ENCODE measurements at regions not wholly inside any gene's neighbourhood (a gene's known extent, or its start where the extent isn't known, plus 50 kb on each side); places are given as distances from the start of the nearest gene placed in this dataset.
"Not testable (repeated sequence)": the region's sequence is repeated elsewhere in the genome, so short reads cannot be mapped to it uniquely, and the experiment has no call there.

GRCh38 chr17:71467719-71468118 is 653.1 kb upstream of the SOX9 start:
- no peak for DNase-seq

DNA sequence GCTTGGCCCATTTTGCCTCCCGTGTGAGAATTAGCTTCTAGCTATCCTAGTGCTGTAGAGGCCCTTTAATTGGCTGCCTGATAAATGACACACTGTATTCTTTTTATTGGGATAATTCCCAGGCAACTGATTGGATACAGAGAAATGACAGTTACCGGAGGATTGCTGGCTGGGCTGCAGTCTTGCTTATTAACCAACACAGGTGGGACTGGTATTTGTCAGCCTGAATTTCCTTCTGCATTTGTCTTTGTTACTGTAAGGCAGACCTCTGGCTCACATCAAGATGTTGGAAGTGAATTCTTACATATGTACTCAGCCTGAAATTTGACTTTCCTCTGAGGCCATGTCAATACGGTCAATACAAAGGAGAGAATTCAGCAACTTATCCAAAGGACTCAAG is 650.8 kb upstream of the SOX9 start:
- DNase-seq, result no peak

- peak; percentile 5 for DNase-seq
Observed at GRCh38 chr17:71472809-71473789, 647.7 kb upstream of the SOX9 start.

- DNase-seq, result no peak
Observed at GRCh38 chr17:71477356-71477755, 643.5 kb upstream of the SOX9 start.

- DNase-seq, result no peak
Observed at GRCh38 chr17:71480099-71480498, 640.7 kb upstream of the SOX9 start.

GRCh38 chr17:71482625-71483024 is 638.2 kb upstream of the SOX9 start:
- no peak for DNase-seq

DNA sequence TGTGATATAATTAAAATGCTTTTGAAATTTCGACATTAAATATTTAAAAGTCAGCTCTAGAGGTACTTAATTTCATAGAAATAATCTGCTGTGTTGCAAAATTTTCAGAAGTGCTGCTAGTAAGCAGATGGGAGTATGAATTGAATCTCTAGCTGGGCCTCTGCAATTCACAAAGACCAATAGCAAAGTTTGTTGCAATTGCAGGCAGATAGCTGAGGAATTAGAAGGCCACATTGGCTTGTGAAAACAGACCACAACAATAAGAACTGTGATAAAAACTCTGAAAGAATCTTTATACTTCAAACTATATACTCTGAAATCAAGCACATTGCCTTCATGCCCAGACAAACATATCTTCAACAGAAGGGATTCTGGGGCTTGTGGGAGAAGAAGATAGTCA is 636.3 kb upstream of the SOX9 start:
- DNase-seq, result no peak

DNA sequence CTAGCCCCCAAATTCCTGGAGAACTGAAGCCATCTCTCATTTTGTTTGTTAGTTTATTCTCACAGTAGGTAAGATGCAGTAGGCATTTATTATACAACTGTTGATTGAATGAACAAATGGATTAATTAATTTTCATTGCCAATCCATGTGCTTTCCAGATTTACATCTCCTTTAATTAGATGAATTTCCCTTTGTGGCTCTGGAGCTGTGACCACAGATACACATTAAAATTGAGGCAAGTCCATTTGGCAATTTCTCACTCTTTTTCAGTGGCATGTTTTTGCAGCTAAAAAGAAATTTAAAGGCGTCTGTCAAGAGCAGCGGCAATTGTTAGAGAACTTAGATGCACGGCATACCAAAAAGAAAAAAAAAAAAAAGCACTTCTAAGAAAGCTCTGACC is 635.4 kb upstream of the SOX9 start:
- DNase-seq, result no peak

- no peak for DNase-seq
Observed at GRCh38 chr17:71486261-71486660, 634.6 kb upstream of the SOX9 start.

DNA sequence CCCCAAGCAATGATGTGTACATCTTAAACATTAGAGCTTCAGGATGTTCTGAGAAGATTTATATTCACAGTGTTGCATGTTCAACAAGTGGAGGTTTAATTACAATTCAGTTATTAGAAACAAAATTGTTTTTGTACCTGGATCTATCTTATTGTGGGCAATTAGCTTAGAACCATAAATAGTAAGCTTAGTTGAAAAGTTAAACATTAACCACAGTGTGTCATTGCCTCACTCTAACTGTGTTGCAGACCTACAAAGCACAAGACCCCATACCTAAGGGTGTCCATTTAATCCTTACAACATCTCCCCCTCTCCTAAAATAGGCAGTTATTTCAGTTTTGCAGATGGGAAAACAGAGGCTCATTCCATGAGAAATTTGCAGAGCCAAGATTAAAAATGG is 632.0 kb upstream of the SOX9 start:
- DNase-seq, result no peak

GRCh38 chr17:71494062-71494855 is 626.6 kb upstream of the SOX9 start:
- DNase-seq, result no peak

DNA sequence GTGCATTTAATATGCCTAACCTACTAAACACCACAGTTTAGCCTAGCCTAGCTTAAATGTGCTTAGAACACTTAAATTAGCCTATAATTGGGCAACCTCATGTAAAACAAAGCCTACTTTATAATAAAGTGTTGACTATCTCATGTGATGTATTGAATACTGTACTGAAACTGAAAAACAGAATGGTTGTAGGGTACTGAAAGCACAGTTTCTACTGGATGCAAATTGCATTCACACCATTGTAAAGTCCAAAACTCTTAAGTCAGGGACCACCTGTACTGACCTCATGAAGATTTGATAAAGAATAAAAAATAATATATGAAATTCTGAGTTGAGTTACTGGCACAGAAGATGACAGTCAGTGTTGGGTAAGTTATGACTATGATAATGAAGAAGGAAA is 625.4 kb upstream of the SOX9 start:
- no peak for DNase-seq

DNA sequence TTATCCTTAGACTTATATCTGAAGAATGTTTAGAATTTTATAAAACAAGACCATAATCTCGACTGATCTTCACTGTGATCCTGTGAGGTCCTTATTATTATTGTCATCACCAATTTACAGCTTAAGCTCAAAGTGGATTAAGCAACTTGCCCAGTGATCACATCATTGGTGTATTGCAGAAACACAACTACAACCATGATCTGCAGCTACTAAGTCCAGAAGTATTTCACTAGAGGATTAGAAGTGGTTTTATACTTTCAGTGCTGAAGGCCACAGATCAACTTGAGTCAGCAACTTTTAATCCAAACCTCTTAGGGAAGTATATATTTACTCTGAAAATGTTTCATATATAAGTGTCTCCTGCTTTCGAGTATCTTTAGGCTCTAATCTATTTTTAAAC is 624.3 kb upstream of the SOX9 start:
- no peak for DNase-seq

DNA sequence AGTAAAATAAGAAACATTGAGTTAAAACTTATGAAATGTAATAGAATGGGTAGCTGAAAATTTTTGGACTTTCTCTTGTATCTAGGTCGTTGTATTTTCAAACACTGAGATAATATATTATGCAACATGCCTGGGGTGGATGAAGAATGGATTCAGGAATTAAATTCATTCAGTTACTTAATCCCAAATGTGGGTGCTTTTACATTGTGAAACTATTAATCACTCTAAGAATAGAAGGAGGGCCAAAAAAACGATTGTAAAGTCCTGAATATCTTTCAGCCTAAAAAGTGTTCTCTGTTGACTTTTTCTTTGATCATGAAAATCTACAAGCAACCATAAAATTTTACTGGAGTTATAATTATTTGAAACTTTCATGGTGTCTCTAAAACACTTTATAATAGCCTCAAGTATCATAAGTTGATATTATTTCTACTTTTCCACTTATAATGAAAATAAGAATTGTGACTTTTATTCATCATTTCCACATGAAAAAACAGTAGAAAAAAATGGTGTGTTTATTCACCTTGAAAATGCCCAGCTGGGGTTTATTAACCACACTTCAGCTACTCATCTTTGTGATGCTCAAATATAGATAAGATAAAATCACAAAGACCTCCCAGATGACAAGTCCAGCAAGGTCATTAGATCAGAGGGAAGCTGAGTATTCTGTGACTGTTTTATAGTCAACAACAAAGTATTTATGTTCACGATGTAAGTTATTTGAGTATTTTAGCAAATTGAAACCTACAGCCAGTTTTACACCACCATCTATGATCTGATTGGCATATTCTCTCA is 619.9 kb upstream of the SOX9 start:
- DNase-seq, result no peak

GRCh38 chr17:71501711-71502110 is 619.1 kb upstream of the SOX9 start:
- DNase-seq, result no peak

DNA sequence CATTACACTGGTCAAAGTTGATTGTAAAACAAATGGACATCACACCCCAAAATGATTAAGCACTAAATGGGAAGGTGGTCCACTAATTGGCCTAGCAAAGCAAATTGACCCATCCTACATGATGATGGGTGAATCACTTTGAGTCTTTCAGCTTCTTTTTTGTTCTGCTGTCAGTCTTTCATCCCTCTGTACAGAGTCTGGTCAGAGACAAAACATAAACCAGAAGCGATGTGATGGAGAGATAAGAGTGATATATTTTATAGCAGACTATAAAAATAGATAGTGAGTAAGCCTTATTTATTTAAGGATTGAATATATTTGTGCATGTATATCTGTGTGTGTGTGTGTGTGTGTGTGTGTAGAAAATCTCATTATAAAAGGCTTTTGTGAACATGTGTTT is 618.4 kb upstream of the SOX9 start:
- DNase-seq, result no peak

DNA sequence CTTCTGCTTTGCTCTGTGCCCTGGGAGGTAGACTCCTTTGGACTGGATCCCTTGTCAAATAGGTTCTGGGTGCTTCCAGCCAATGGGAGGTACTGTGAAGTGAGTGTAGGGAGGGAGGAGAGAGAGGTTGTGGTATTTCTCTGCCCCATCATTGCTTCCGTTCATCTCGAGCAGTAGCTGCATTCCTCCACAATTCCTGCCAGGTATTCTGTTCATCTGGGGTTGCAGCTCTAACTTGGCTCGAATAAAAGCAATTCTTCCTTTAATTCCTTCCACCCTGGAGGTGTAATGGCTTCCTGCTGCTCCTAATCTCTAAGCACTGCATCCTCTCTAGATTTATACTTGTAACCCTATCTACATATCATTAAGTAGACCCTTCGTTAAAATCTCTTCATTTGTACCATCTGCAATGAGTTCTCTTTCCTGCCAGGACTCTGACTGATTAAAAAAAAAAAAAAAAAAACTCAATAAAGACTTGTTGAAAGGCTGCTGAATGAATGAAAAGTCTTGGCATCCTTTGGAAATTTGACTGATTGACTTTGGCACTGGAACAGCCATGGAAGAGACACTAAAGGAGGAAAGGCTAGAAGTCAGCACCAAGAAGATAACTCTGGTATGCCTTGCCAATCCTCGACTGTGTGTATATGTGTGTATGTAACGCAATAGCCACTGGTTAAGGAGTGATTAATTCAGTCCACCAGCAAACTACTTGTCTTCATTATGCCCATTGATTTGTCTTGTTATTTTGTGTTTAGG is 616.9 kb upstream of the SOX9 start:
- no peak for DNase-seq

DNA sequence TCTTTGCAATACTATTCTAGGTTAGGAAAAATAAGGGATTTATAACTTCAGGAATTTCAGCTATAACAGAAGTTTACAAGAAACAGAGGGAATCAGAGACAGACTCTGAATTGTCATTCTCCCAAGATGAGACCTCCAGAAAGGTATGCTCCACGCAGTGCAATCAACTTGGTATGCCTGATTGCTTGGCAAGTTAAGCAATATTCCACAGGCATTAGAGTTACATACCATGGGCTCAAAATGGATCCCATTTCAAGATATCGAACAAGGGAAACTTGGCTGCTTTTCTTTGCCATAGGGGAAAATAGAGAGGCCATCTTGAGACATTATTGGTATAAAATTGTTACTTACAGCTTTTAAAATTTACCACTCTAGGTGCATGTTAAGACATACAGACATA is 615.6 kb upstream of the SOX9 start:
- no peak for DNase-seq

- DNase-seq, result no peak
Observed at GRCh38 chr17:71505981-71506380, 614.8 kb upstream of the SOX9 start.

DNA sequence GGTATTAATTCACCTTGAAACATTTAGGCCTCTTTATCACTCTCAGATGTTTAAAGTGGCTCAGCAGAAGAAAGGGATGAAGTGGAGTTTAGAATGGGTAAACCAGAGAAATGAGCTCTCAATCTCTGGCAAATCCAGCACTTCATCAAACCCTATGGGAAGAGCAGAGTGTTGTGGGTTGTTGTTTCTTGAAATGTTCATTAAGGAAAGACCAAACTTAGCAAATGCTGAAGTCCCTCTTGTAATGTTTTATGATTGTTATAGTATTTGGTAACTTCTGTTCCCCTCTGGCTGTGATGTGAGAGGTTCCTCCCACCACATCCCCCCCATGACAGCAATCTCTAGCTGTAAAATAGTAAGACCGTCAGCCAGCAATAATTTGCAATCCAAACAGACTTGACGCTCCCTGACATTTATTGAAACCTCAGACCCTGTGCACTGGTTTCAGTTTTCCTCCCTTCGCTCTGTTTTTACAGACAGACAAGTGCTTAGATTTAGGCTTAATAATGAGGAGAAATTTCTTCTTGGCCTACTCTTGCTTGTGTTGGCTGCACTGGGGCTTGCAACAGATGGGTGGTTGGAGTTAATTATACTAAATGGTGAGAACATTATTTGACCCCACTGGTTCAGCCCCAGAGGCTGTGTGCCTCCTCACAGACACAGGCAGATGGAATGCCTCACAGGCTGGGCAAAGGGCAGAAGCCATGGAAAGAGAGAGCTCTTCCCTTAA is 609.4 kb upstream of the SOX9 start:
- no peak for DNase-seq

- not testable (repeated sequence) for DNase-seq
Observed at GRCh38 chr17:71513725-71514124, 607.1 kb upstream of the SOX9 start.

- DNase-seq, result no peak
Observed at GRCh38 chr17:71516149-71516548, 604.7 kb upstream of the SOX9 start.
